ENCODE measurements at regions not wholly inside any gene's neighbourhood (a gene's known extent, or its start where the extent isn't known, plus 50 kb on each side); places are given as distances from the start of the nearest gene placed in this dataset.

DNA sequence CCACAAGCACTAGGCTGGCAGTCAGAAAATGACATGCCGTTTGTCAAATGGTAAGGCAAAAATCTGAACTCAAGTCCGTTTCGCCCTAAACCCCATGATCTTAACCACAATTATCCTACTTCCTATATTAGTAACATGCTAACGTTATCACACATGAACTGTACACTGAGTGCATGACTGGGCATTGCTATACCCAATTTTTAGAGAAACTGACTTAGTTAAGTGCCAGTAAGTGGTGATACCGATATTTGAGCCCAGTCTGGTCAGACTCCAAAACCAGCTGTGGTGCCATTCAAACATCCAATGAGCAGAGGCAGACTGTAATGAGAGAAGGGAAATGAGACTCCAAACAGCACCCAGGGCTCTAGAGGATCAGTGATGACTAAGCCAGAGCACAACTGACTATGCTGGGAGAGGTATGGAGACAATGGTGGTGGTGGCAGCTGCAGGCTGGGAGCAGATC, 311.7 kb upstream of the PKDCC start:
- no peak for DNase-seq

DNA sequence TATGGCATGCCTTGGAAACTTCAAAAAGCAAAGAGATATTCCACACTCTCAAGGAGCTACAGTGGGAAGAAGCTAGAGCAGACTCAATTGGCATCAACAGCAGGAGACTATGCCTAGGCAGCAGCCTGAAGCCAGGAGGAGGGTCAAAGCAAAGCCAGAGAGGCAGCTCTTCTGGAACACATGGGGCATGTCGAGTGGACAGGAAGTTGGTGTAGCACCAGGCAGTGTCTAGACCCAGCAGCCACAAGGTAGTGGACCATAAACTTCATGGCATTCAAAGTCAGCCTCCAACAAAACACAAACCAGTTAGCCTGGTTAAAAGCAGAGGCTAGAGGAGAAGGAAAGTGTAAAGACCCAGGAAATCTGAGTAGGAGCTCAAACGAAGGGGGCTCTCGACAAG, 311.2 kb upstream of the PKDCC start:
- DNase-seq = no peak

DNA sequence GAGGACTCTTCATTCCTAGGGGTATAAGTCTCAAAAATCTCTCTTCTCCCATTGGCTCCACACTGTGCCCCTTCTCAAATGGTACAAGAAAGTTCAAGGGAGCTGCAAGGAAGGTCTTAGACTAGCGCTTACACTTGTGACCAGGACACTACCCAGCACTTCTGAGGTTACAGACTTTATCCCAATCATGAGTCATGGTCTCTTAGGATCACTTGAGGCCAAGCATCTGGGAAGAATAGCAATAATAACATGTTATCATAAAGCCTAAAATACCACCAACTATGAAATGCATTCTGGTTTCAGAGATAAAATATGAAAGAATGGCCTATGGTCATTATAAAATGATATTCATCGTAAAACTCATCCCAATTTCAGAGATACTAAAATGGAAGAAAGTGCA, 309.9 kb upstream of the PKDCC start:
- DNase-seq = no peak

DNA sequence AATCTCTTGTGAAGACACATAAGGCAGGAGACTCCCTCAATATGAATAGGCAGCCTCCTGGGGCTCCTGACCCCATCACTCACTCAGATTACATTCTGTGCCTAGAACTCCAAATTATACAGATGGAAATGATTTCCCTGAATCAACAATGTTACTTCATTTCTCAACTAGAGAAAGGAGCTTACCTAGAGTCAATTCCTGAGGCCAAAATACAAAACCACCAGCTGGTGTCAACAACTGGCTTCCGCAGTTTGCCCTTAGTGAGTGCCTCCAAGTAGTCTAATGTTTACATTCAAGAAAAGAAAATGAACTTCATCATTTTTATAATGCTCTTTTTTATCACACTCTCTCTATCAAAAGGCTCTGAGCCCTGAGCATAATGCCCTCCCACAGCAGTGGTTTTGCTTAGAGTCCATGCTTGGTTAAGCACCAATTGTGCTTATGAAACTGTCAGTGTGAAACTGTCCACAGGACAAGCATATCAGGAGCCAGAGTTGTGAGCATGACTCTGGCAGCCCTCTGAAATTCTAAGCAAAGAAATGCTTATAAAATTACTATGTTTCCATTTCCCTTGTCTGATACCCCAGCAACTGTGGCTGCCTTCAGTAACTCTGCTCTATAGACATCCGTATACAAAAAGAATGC, 305.7 kb upstream of the PKDCC start:
- no peak for DNase-seq

DNA sequence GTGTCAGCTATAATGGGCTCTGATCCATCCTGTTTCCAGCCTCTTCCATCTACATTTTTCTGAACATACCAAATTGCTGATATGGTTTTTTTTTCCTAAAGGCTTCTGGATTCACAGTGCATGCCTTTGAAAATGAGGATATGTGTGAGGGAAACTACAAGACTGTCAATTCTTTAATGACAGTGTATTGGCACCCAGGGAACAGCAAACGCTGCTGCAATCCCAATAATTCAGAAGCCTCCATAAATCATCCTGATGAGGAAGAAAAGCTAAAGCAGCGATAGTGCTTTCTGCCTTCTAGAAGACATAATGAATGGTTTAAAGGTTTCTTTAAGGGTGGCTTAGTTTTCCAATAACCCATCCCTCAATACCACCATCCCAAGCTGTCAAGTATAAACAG, 304.5 kb upstream of the PKDCC start:
- no peak for DNase-seq

DNA sequence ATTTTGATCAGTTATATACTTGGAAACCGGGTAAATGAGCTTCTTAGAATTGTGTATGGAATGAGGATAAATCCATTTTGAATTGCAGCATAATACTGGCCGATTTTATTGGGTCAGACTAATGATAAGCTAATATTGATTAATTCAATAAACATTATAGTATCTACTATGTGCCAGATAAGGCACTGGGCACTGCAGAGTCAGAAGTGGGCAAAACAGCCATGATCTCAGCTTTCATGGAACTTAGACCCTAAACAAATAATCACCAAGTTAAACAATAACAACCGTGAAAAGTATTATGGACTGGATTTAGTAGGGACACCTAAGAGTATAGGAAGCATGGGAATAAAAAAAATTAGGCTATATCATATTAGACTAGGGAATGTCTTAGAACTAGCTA, 297.0 kb upstream of the PKDCC start:
- no peak for DNase-seq

DNA sequence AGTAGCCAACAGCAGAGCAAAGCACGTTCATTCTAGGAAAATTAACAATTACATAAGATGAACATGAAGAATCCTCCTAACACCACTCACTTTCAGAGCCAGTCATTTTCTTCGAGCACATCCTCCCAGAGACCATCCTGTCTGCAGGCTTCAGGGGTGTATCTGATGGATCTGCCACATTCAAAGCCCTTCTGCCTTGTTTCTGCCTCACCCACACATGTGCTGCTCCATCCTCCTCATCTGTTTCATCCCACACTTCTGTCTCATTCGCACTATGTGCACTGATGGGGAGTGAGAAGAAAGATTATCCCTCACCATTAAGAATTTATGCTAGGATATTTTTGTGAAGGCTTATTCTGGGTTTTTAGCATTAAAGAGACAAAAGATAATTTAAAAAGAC, 287.9 kb upstream of the PKDCC start:
- no peak for DNase-seq

DNA sequence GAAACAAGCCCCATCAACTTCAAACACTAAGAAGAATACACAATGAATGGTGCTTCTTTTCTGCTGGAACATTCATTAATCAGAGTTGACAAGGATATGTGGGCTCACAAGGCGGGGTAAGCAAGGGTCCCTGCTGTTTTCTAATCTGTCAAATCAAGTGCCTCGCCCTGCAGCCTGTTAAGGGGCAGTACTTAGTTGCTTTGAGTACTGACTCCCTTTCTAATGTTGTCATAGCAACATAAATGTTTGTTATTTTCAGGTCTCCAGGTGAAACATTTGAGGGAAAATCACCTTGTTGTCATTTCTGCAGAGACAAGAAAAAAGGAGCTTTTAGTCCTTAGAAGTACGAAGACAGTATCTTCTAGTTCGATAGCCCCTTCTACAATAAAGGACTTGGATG, 284.7 kb upstream of the PKDCC start:
- no peak for DNase-seq

DNA sequence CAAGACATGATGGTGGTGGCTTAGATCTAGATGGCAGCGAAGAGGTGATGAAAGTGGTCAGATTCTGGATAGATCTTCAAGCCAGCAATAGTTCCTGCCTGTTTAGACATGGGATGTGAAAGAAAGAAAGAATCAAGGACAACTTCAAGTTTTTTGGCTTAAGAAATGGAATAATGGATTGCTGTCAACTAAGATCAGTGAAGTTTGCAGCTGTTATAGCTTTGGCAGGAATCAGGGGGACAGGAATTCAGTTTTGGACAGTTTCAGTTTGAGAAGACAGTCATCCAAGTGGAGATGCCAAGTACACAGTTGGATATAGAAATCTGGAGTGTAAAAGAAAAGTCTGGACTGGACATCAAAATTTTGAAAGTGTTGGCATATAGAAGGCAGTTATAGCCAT, 283.7 kb upstream of the PKDCC start:
- DNase-seq = no peak

DNA sequence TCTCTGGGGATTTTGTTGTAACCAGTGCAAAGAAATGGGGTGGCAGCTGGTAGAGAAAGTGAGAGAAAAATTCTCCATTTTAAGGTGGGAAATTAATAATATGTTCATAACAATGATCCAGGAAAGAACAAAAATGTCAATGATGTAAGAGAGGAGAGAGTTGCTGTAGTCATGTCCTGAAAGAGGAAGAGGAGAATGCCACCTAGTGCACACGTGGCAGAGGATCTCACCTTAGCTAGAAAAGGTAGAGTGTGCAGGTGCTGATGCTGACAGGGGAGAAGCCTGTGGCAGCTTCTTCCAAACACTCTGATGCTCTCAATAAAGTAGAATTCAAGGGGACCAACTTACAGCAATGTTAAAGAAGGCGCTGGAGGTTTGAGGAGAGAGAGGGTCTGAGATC, 282.9 kb upstream of the PKDCC start:
- no peak for DNase-seq

DNA sequence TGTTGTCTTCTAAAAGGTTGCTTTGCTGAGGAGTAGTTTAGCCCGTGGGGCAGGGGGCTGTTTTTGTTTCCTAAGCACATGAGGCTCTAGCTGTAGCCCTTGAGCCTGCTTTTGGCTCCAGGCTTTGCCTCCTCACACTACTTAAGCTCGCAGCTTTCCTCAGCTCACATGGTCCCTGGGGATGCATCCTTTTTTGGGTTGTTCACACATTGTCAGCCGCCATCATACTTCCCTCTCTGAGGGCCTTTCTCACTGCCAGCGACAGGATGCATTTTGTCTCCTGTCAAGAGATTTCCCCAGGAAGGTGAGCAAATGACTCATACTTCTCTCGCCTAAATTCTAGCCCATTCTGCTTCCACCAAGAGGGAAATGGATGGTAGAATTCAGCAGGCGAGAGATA, 279.5 kb upstream of the PKDCC start:
- DNase-seq = no peak

DNA sequence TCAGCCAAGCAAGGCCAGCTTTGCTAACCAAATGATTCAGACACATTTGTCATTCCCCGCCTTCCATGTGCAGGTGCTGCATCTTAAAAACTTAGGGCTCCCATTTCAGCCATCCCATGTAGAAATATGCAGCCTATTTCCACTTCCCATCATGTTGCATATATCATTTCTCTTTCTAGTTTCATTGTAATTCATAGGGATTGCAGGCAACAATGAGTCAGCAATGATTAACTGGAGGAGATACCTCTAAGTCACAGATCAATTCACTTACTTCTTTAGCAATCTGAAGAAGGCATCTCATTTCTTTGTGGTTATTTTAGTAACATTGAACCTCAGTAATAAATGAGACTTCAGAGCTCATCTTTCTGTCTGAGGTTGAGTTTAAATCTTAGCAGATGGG, 276.1 kb upstream of the PKDCC start:
- no peak for DNase-seq

DNA sequence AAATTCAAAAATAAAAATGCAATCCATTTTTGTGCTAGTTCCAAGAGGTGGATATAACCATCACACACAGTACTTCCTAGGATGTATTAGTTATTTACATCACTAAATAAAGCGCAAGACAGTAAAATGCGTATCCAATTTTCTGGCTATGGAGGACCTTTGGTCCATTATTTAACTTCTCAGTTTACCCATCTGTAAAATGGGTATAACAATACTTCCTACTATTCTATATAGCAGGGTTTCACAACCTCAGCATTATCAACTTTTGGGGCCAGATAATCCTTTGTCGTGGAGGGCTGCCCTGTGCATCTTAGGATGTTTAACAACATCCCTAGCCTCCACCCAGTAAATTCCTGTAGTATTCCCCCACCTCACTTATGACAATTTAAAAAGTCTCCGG, 275.1 kb upstream of the PKDCC start:
- DNase-seq = no peak

DNA sequence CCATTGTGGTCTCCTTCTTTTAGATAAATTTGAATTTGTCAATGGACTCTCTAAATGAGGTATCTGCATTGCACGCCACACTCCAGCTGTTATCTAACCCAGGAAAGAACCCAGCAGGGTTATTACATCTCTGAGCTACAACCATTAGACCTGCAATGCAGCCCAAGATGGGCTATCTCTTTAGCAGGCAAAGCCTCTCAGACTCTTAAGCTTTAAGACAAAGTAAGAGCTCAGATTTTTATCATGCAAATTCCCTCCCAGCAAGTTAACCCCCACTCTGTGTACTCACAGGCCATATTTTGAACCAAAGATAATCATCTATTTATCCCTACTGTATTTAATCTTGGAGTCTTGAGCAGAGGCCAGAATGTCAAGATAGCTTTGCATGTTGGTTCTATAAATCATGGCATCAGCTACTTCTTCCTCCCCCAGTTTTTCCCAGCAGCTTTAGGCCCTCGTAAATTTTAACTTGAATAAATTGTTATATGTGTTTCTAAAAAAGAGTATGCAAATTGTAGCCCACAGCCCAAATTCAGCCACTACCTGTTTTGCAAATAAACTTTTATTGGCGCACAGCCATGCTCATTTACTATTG, 273.7 kb upstream of the PKDCC start:
- DNase-seq = no peak

DNA sequence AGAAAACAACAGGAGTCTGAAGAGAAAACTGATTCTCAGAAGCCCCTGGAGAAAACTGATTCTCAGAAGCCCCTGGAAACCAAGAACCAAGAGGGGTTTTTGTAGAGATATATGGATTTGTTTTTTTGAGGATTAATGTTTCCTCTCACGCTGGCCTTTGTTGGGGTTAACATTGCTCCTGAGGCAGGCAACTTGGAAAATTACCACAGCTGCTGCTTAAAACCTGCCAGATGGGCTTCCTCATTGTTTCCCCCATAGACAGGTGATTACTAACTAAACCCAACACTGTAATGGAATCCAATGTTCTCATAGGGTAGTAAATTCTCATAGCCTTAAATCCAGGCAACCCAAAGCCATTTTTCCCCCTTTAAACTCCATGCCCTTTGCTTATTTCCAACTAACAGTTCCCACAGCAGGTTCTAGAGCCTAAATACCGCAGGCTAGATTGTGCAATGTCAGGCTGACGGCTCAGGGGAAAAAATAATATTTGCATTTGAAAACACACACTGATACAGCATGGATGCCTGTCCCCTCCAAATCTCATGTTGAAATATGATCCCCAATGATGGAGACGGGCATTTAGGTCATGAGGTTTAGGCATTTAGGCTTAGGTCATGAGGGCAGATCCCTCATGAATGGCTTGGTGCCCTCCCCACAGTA, 272.3 kb upstream of the PKDCC start:
- DNase-seq = no peak

DNA sequence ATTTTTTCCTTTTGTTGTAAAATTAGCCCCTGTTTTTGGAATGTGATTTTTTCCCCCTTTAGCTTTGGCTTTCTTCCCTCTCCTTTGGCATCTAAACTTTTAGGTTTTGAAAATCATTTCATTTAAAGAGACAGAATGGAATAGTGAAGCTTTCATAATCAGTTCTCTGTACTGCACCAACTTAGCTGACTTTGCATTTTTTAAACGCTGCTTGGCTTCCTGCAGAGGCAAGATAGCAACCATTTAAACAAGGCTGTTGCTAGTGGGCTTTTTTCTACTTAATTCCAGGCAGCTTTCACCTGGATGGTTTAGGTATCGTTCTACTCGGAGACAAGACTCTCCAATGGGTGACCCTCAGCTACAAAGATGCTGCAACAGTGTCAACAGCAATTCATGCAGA, 267.9 kb upstream of the PKDCC start:
- DNase-seq = no peak

DNA sequence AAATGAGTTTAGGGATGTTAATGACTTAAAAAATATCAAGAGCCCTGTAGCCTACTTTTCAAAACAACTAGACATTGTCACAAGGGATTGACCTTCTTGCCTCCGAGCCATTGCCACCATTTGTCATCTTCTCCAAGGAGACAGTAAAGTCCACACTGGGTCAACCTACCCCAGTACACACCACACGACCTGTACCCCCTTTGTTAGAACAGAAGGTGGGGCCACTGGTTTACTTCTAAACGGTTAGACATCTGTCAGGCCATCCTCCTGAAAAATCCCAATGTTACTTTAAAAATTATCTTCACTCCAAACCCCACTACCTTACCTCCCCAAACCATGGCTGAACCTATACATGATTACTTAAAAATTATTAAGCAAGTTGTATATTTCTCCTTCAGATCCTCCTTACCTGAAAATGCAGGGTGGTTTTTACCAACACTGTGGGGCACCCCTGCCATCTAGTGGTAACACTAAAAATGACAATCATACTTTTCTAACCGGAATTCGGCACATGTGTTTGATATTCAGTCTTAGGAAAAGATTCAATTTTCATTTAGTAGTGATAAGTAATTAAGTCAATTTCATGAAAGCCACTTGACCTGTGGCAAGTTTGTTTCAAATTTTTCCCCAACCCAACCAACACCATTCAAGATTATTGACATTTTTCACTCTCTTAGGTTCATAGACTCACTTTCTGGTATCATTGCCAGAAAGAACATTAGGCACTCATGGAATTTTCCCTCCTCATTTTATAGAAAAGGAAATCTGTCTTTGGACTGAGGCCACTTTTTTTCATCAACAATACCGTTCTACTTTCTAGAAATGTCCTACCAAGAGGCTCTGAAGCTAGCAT, 265.3 kb upstream of the PKDCC start:
- DNase-seq = peak; percentile 4

DNA sequence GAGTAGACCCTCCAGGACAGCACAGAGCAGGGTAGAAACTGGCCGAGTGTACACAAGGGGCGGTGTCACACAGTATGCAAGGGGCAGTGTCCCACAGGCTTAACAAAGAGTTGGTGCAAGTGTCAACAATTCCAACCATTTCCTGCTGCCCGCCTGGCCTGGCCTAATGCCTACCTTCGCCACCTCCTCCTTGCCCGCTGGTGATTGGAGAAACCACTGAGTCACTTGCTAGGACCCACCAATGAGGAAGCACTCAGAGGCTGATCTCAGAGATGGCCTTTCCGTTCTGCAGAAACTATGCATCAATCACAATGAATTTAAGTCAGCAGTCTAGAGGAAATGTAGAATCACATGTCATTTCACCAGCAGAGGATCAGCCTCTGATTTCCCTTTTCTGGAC, 263.3 kb upstream of the PKDCC start:
- no peak for DNase-seq

DNA sequence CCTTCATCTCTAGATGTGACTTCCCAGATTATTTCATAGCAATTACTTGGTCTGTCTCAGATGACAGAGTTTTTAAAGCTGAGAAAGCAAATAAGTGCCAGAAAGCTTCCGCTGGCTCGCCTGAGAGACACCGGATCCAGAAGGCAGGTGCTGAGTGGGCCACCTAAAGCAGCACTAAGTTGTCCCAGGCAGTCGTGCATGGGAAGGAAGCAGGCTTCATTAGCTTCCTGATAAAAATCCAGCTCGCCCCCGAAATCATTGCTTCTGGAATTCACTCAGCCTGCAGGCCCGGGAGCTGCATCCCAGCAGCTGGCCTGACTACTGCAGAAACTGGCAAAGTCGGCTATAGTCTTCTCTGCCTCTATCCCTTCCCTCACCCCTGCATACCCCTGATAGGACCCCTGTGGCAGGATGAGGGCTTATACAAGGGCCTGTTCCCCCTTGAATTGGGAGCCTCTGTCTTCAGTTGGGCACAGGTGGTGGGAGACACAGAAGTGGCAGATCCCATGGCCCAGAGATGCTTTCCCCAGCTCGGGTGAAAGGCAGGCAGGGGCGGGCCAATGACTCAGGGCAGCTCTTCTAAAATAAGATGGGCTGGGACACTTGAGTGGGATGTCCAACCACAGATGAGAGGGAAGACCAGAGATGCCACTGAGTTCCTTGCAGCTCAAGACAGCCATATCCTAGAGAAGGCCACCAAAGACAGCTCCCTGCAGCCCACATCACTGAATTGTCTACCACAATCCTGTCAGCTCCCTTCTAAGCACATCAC, 262.4 kb upstream of the PKDCC start:
- no peak for DNase-seq

DNA sequence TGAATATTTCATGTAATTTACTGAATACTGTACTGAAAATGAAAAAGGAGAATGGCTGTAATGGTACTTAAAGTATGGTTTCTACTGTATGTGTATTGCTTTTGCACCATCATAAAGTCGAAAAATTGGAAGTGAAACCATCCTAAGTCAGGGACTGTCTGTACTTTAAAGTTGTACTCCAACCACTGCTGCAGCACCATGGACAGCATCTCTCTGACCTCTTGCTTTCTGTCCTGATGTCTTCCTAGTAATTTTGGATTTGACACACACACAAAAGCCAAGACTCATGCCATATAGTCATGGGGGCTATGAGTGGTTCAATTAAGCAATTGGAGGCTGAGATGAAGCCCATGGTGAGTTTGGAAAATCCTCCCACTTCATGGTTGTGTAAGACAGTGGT, 256.3 kb upstream of the PKDCC start:
- DNase-seq = no peak

DNA sequence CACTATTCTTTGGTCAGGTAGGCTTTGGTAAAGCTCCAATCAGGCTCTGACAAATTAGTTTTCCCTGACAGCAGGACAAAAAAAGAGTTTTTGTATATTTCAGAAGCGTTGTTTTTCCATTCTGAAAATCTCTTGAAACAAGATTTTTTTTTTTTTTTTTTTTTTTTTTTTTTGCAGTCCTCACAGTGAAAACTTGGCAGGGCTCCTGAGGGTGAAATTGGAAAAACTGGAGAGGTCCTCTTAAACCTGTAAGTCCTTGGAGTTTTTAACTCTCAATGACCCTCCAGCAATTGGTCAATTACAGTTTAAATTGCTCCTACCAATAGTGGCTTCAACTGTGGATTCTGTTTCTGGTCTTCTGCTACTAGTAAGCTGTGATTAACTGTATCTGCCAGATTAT, 244.5 kb upstream of the PKDCC start:
- no peak for DNase-seq

DNA sequence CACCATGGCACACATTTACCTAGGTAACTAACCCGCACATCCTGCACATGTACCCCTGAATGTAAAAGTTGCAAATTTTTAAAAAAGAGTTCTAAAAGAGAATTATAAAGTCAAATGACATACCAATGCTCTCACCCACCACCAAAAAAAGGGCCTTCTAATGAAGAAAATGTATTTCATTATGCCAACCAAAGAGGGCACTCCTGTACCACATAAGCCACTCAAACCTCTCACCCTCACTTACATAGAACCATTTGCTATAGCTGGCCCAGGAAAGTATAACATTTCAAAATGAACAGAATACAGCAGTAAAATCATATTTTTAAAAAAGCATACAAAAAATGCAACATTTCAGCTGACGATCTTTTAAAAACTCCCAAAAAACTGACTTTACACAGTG, 241.5 kb upstream of the PKDCC start:
- DNase-seq = no peak

DNA sequence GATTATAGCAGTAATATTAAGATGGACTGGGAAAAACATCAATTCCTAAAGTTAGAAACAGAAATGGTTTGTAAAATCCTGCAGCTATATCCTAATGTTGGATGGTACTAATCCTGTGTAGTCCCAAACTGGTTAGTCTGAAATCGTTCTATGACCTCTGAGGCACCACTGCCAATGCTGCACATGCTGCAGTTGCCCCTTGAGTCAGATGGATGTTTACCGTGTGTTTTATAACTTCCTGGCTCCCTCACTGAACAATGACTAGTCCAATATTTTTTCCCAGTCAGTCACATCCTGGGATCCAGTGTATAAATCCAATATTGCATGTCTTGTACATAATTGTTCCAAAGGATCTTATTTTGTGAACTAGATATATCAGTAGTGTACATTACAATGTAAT, 226.7 kb upstream of the PKDCC start:
- no peak for DNase-seq
